ENCODE measurements at regions not wholly inside any gene's neighbourhood (a gene's known extent, or its start where the extent isn't known, plus 50 kb on each side); places are given as distances from the start of the nearest gene placed in this dataset.
A peak's percentile ranks its signal among the peaks of the same experiment; 100 is the strongest.

- Histone ChIP-seq H3K36me3 (no peaks in the 10 kb centered on the region), H3K4me3 (no peak overlapping the region), H3K27ac (peak overlapping the region; percentile 87 to 93), H3K4me1 (peaks cover 0 to 6% of the 10 kb centered on the region in 2 donors), H3K27me3 (no peaks in the 10 kb centered on the region), H3K9me3 (no peaks in the 10 kb centered on the region)
- intact Hi-C loops (cut with DNase I; ENCODE audit: low total_unique reads): loop anchor here (2.0 kb wide), 1 partner anchor 141 kb away; no protein-coding TSS in a partner anchor
- TF ChIP-seq POLR2A (IDR thresholded peaks at IDR 0.05): no peak
- no peak for TF ChIP-seq CTCF (IDR thresholded peaks at IDR 0.05)
- DNase-seq: peak in 1 of 2 donors; percentile 26
These were observed 528.7 kb upstream of the DPP6 start for GRCh38 chr7:153523320-153524015.

- intact Hi-C loops (cut with DNase I; ENCODE audit: low total_unique reads): no loop called here
- Histone ChIP-seq H3K4me3 (no peak overlapping the region), H3K9me3 (no peaks in the 10 kb centered on the region), H3K27ac (peak overlapping the region; percentile 87 to 93), H3K4me1 (peaks cover 0 to 6% of the 10 kb centered on the region in 2 donors), H3K36me3 (no peaks in the 10 kb centered on the region), H3K27me3 (no peaks in the 10 kb centered on the region)
- TF ChIP-seq CTCF (IDR thresholded peaks at IDR 0.05) (no peak), POLR2A (IDR thresholded peaks at IDR 0.05) (no peak)
- peak; percentile 71 to 94 for DNase-seq
These were observed 528.1 kb upstream of the DPP6 start for GRCh38 chr7:153524070-153524601.

GRCh38 chr7:153529100-153529499, 523.1 kb upstream of the DPP6 start:
- H3K27ac ChIP-seq: peak overlapping the region in 1 of 2 donors; percentile 66
- no peak overlapping the region for H3K4me3 ChIP-seq
- H3K4me1 ChIP-seq: no peaks in the 10 kb centered on the region
- DNase-seq: no peak
- no peaks in the 10 kb centered on the region for H3K9me3 ChIP-seq
- intact Hi-C loops (cut with DNase I; ENCODE audit: low total_unique reads): no loop called here
- no peaks in the 10 kb centered on the region for H3K36me3 ChIP-seq
- no peaks in the 10 kb centered on the region for H3K27me3 ChIP-seq
- no peak for TF ChIP-seq POLR2A (IDR thresholded peaks at IDR 0.05)
- TF ChIP-seq CTCF (IDR thresholded peaks at IDR 0.05): no peak

- H3K4me1 ChIP-seq: no peaks in the 10 kb centered on the region
- no peak overlapping the region for H3K27ac ChIP-seq
- no peak for TF ChIP-seq CTCF (IDR thresholded peaks at IDR 0.05)
- TF ChIP-seq POLR2A (IDR thresholded peaks at IDR 0.05): no peak
- H3K4me3 ChIP-seq: no peak overlapping the region
- intact Hi-C loops (cut with DNase I; ENCODE audit: low total_unique reads): no loop called here
- no peaks in the 10 kb centered on the region for H3K27me3 ChIP-seq
- DNase-seq: no peak
- no peaks in the 10 kb centered on the region for H3K9me3 ChIP-seq
- H3K36me3 ChIP-seq: no peaks in the 10 kb centered on the region
These were observed 522.5 kb upstream of the DPP6 start for GRCh38 chr7:153529651-153530165.

GRCh38 chr7:153530441-153530840, 521.8 kb upstream of the DPP6 start:
- intact Hi-C loops (cut with DNase I; ENCODE audit: low total_unique reads): no loop called here
- no peak for DNase-seq
- TF ChIP-seq POLR2A (IDR thresholded peaks at IDR 0.05) (no peak), CTCF (IDR thresholded peaks at IDR 0.05) (no peak)
- H3K4me1 ChIP-seq: no peaks in the 10 kb centered on the region
- no peaks in the 10 kb centered on the region for H3K9me3 ChIP-seq
- no peak overlapping the region for H3K4me3 ChIP-seq
- H3K27ac ChIP-seq: no peak overlapping the region
- no peaks in the 10 kb centered on the region for H3K27me3 ChIP-seq
- no peaks in the 10 kb centered on the region for H3K36me3 ChIP-seq
